ENCODE measurements at regions not wholly inside any gene's neighbourhood (a gene's known extent, or its start where the extent isn't known, plus 50 kb on each side); places are given as distances from the start of the nearest gene placed in this dataset.

GRCh38 chr13:62206165-62206564, 790.5 kb upstream of the PCDH20 start:
- TF ChIP-seq CTCF (IDR thresholded peaks at IDR 0.05; ENCODE audit: low read depth, low read length, missing input control) (no peak), MAX (IDR thresholded peaks at IDR 0.05) (no peak)

All from liver (tissue), 2 donors.